ENCODE measurements at regions not wholly inside any gene's neighbourhood (a gene's known extent, or its start where the extent isn't known, plus 50 kb on each side); places are given as distances from the start of the nearest gene placed in this dataset.

DNA sequence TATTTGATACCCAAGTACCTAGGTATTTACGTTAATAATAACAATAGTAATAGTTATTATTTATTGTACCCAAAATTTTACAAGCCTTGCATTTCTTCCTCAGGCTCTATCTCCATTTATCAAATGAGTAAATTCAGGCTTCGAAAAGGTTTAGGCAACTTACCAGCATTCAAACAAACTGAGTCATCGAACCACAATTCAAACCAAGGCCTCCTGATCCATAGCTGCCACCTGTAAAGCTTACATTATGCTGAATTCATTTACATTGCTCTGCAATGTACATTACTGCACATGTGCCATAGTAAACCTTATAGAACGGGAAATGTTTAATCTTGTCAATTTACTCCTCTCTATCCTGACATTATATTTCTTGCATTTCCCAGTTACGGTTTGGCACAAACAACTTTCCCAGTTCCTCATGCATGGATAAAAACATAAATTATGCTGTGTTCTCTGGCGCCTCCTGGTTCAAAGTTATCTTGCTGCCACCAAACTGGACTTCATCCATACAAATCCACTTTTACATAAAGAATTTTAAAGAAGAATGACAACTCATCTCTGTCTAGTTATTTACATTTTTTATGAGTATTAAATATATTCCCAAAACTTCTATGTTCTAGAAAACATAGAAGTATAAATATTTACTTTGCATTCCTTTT, 360.6 kb upstream of the SOX9 start:
- TF ChIP-seq, protein P1, sequence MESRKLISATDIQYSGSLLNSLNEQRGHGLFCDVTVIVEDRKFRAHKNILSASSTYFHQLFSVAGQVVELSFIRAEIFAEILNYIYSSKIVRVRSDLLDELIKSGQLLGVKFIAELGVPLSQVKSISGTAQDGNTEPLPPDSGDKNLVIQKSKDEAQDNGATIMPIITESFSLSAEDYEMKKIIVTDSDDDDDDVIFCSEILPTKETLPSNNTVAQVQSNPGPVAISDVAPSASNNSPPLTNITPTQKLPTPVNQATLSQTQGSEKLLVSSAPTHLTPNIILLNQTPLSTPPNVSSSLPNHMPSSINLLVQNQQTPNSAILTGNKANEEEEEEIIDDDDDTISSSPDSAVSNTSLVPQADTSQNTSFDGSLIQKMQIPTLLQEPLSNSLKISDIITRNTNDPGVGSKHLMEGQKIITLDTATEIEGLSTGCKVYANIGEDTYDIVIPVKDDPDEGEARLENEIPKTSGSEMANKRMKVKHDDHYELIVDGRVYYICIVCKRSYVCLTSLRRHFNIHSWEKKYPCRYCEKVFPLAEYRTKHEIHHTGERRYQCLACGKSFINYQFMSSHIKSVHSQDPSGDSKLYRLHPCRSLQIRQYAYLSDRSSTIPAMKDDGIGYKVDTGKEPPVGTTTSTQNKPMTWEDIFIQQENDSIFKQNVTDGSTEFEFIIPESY (IDR thresholded peaks at IDR 0.05) = no peak
- TF ChIP-seq, protein P2, sequence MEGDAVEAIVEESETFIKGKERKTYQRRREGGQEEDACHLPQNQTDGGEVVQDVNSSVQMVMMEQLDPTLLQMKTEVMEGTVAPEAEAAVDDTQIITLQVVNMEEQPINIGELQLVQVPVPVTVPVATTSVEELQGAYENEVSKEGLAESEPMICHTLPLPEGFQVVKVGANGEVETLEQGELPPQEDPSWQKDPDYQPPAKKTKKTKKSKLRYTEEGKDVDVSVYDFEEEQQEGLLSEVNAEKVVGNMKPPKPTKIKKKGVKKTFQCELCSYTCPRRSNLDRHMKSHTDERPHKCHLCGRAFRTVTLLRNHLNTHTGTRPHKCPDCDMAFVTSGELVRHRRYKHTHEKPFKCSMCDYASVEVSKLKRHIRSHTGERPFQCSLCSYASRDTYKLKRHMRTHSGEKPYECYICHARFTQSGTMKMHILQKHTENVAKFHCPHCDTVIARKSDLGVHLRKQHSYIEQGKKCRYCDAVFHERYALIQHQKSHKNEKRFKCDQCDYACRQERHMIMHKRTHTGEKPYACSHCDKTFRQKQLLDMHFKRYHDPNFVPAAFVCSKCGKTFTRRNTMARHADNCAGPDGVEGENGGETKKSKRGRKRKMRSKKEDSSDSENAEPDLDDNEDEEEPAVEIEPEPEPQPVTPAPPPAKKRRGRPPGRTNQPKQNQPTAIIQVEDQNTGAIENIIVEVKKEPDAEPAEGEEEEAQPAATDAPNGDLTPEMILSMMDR (IDR thresholded peaks at IDR 0.05; ENCODE audit: low read depth, low read length, missing input control) = no peak
- TF ChIP-seq RAD21 (IDR thresholded peaks at IDR 0.05) (no peak), FOXA1 (IDR thresholded peaks at IDR 0.05) (no peak)

All from liver (tissue), 3 donors.